Endodermal cell (in vitro differentiated cells): ENCODE measurements at regions not wholly inside any gene's neighbourhood (a gene's known extent, or its start where the extent isn't known, plus 50 kb on each side); places are given as distances from the start of the nearest gene placed in this dataset.

ENCODE experiments used
- DNase-seq: peaks from one replicate; pipeline ENCODE4 v3.0.0-alpha.2; 2017
- H3K27ac ChIP-seq: 2 replicates; pipeline ENCODE4 v1.5.1; 2013; ENCODE audit warnings: mild to moderate bottlenecking, low read depth, low read length, moderate library complexity
- H3K27me3 ChIP-seq: 2 replicates; pipeline ENCODE4 v1.6.1; 2013; ENCODE audit warnings: mild to moderate bottlenecking, low read length, moderate library complexity; ENCODE audit not compliant: insufficient read depth, control insufficient read depth, poor library complexity, severe bottlenecking
- H3K36me3 ChIP-seq: 2 replicates; pipeline ENCODE4 v1.7.0; 2013; ENCODE audit warnings: mild to moderate bottlenecking, low read length, moderate library complexity; ENCODE audit not compliant: control insufficient read depth, insufficient read depth
- H3K4me1 ChIP-seq: one replicate; pipeline ENCODE4 v1.7.0; 2013; ENCODE audit warnings: low read length; ENCODE audit not compliant: control insufficient read depth, insufficient read depth
- H3K4me3 ChIP-seq: 2 replicates; pipeline ENCODE4 v1.5.1; 2013; ENCODE audit warnings: mild to moderate bottlenecking, low read length, moderate library complexity
- H3K9ac ChIP-seq: 2 replicates; pipeline ENCODE4 v1.6.1; 2013; ENCODE audit warnings: mild to moderate bottlenecking, low read length, moderate library complexity; ENCODE audit not compliant: poor library complexity, severe bottlenecking; ENCODE audit errors: extremely low read depth
- H3K9me3 ChIP-seq: 2 replicates; pipeline ENCODE4 v1.6.1; 2013; ENCODE audit warnings: mild to moderate bottlenecking, low read length, moderate library complexity; ENCODE audit not compliant: control insufficient read depth
- H3K27ac Mint-ChIP-seq: 2 replicates; pipeline ENCODE4 v1.8.0; 2020; ENCODE audit warnings: mixed read lengths
- H3K27me3 Mint-ChIP-seq: 2 replicates; pipeline ENCODE4 v1.8.0; 2021; ENCODE audit warnings: mild to moderate bottlenecking, mixed read lengths; ENCODE audit not compliant: insufficient read depth
- H3K36me3 Mint-ChIP-seq: 2 replicates; pipeline ENCODE4 v1.8.0; 2020; ENCODE audit warnings: low read depth, mixed read lengths
- H3K4me1 Mint-ChIP-seq: 2 replicates; pipeline ENCODE4 v1.8.0; 2020; ENCODE audit warnings: mixed read lengths
- H3K4me3 Mint-ChIP-seq: 2 replicates; pipeline ENCODE4 v1.8.0; 2020; ENCODE audit warnings: mild to moderate bottlenecking, moderate library complexity, mixed read lengths
- H3K9me3 Mint-ChIP-seq: 2 replicates; pipeline ENCODE4 v1.8.0; 2020; ENCODE audit warnings: mild to moderate bottlenecking, mixed read lengths
- WGBS, 2 experiments: methylation state at CpG; one replicate each; pipeline versions ENCODE4 v1.1.5 to v1.1.7; 2013; ENCODE audit warnings: missing lambda C conversion rate in 2 of 2, mixed read lengths in 1 of 2; ENCODE audit not compliant: insufficient coverage in 1 of 2, insufficient read length in 1 of 2; 5-methylcytosine and 5-hydroxymethylcytosine counted together
- TF ChIP-seq, protein P1 (sequence below): fragments of 200-600 bp; sonication (generic); conservative IDR thresholded peaks from 2 replicates; pipeline ENCODE4 v1.5.0; 2021; ENCODE audit warnings: antibody characterized with exemption, mild to moderate bottlenecking

DNA sequence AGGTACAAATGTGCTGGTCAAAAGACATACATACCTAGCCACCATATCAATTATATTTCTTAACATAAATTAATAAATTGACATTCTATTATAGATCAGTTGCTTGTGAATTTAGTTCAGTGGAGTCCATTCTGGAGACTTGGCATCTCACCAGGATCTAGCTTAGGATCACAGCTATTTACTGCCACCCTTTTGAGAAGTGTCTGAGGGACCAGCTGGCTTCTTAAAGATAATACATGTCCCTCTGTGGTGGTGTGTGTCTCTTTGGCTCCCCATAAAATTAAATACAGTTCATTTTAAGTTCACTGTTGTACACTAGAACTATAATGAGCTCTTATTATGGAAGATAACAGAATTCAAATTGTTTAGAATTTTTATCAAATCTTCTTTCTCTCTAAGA, 290.7 kb downstream of the PRELID2 start:
- Histone ChIP-seq H3K27ac (no peak overlapping the region), H3K4me3 (no peak overlapping the region), H3K4me1 (no peaks in the 10 kb centered on the region), H3K27me3 (no peaks in the 10 kb centered on the region), H3K36me3 (no peaks in the 10 kb centered on the region), H3K9me3 (no peaks in the 10 kb centered on the region), H3K9ac (no peak overlapping the region)
- TF ChIP-seq, protein P1, sequence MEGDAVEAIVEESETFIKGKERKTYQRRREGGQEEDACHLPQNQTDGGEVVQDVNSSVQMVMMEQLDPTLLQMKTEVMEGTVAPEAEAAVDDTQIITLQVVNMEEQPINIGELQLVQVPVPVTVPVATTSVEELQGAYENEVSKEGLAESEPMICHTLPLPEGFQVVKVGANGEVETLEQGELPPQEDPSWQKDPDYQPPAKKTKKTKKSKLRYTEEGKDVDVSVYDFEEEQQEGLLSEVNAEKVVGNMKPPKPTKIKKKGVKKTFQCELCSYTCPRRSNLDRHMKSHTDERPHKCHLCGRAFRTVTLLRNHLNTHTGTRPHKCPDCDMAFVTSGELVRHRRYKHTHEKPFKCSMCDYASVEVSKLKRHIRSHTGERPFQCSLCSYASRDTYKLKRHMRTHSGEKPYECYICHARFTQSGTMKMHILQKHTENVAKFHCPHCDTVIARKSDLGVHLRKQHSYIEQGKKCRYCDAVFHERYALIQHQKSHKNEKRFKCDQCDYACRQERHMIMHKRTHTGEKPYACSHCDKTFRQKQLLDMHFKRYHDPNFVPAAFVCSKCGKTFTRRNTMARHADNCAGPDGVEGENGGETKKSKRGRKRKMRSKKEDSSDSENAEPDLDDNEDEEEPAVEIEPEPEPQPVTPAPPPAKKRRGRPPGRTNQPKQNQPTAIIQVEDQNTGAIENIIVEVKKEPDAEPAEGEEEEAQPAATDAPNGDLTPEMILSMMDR = no peak
- Mint-ChIP-seq H3K27me3 (no peaks in the 10 kb centered on the region), H3K4me3 (no peak overlapping the region), H3K27ac (no peak overlapping the region), H3K9me3 (no peaks in the 10 kb centered on the region), H3K36me3 (no peaks in the 10 kb centered on the region), H3K4me1 (no peaks in the 10 kb centered on the region)
- DNase-seq = no peak

DNA sequence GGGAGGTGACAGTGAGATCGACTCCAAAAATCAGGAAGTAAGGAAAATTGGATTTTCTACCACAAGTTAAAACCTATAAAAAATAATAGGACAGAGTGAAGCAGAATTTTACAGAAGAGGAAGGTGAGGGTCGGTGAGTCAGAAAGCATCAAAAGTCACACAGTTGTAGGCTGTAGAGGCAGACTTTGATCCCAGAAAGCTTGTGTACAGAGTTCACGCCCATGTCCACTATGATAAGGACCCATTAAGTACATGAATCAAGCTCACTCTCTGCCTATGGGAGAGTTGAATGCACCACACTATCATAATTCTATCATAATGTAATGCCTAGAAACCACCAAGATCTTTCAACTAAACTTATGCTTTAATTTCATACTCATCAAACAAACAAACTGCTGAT, 291.2 kb downstream of the PRELID2 start:
- Mint-ChIP-seq H3K4me1 (no peaks in the 10 kb centered on the region), H3K27ac (no peak overlapping the region), H3K36me3 (no peaks in the 10 kb centered on the region), H3K27me3 (no peaks in the 10 kb centered on the region), H3K9me3 (no peaks in the 10 kb centered on the region), H3K4me3 (no peak overlapping the region)
- Histone ChIP-seq H3K9me3 (no peaks in the 10 kb centered on the region), H3K4me1 (no peaks in the 10 kb centered on the region), H3K36me3 (no peaks in the 10 kb centered on the region), H3K9ac (no peak overlapping the region), H3K27ac (no peak overlapping the region), H3K4me3 (no peak overlapping the region), H3K27me3 (no peaks in the 10 kb centered on the region)
- 94 to 100% methylated on average over 2 to 3 of the region's 3 CpGs for WGBS, 2 experiments
- TF ChIP-seq, protein P1 = no peak
- DNase-seq = no peak

DNA sequence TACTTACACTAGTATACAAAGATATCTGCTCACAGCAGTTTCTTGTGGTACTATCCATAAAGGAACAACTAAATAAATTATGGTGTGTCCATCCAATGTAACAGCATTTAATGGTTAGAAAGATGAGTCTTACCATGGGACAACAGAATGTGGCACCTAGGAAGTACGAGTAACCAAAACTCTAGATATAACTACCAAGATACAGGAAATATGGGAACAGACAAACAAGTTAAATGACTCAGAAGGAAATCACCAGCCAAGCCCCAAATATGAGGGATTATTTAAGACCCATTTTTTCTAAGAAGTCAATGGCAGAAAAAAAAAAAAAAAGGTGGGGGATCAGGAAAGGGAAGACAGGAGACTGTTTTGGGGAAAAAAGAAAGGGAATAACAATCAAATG, 294.8 kb downstream of the PRELID2 start:
- Histone ChIP-seq H3K4me1 (no peaks in the 10 kb centered on the region), H3K27me3 (no peaks in the 10 kb centered on the region), H3K36me3 (no peaks in the 10 kb centered on the region), H3K9ac (no peak overlapping the region), H3K9me3 (peaks cover 6% of the 10 kb centered on the region), H3K27ac (no peak overlapping the region), H3K4me3 (no peak overlapping the region)
- peaks cover 6% of the 10 kb centered on the region for H3K9me3 Mint-ChIP-seq
- H3K4me1 Mint-ChIP-seq = no peaks in the 10 kb centered on the region
- no peak overlapping the region for H3K27ac Mint-ChIP-seq
- no peaks in the 10 kb centered on the region for H3K27me3 Mint-ChIP-seq
- TF ChIP-seq, protein P1 = no peak
- DNase-seq = no peak
- H3K4me3 Mint-ChIP-seq = no peak overlapping the region
- no peaks in the 10 kb centered on the region for H3K36me3 Mint-ChIP-seq
- 100% methylated on average over 1 of the region's 1 CpG; no CpG with 5 or more reads in 1 of the 2 experiments for WGBS, 2 experiments
